ENCODE measurements at regions not wholly inside any gene's neighbourhood (a gene's known extent, or its start where the extent isn't known, plus 50 kb on each side); places are given as distances from the start of the nearest gene placed in this dataset.

GRCh38 chr13:94778986-94779385, 66.6 kb upstream of the SOX21 start:
- ChIA-PET POLR2A (no interaction called here), CTCF (ENCODE audit: low intra/inter-chr PET ratio) (no interaction called here)
- H3K27me3 ChIP-seq (ENCODE audit: control insufficient read depth in 2 of 2, insufficient read depth in 2 of 2, low read length in 2 of 2) = no peaks in the 10 kb centered on the region; a peak in 1 of 5 replicates
- H3K9ac ChIP-seq (ENCODE audit: insufficient read depth in 1 of 2, low read depth in 2 of 2, low read length in 2 of 2) = no peak overlapping the region
- H3K79me2 ChIP-seq (ENCODE audit: control insufficient read depth, insufficient read depth, low read length) = no peaks in the 10 kb centered on the region
- H3K9me1 ChIP-seq (ENCODE audit: control insufficient read depth, insufficient read depth, low read length) = no peaks in the 10 kb centered on the region
- no peaks in the 10 kb centered on the region for H3K9me3 ChIP-seq (replicated peaks; ENCODE audit: control insufficient read depth, insufficient read depth, low read depth, low read length)
- intact Hi-C loops (cut with micrococcal nuclease) = no loop called here
- 3% methylated on average over 5 of the region's 5 CpGs for WGBS (ENCODE audit: insufficient coverage, low coverage, missing lambda C conversion rate)
- H4K20me1 ChIP-seq (replicated peaks; ENCODE audit: control insufficient read depth, insufficient read depth, low read length) = no peaks in the 10 kb centered on the region
- FAIRE-seq (no peak), ATAC-seq (no peak), DNase-seq (ENCODE audit: extremely low read depth in 1 of 4, low spot score in 3 of 4) (no peak)
- no peaks in the 10 kb centered on the region for H3K36me3 ChIP-seq (ENCODE audit: control insufficient read depth, insufficient read depth, low read length)
- no TSS peak for BruUV-seq (replicated peaks)
- no peak overlapping the region for H3K27ac ChIP-seq (ENCODE audit: extremely low read depth, low read depth, low read length)
- no peak for TF ChIP-seq SIX5 (IDR thresholded peaks at IDR 0.05; ENCODE audit: borderline replicate concordance in 1 of 2, insufficient read depth in 1 of 2, low read depth in 1 of 2, low read length in 2 of 2)
- no peak overlapping the region for H3K4me2 ChIP-seq (ENCODE audit: insufficient read depth, low read length)
- no peak overlapping the region for H3K4me3 ChIP-seq
- H2AFZ ChIP-seq (ENCODE audit: low read depth, low read length) = no peak overlapping the region
- H3K4me1 ChIP-seq (replicated peaks in 1 of 2; ENCODE audit: control insufficient read depth in 2 of 2, insufficient read depth in 2 of 2, low read length in 2 of 2) = no peaks in the 10 kb centered on the region; a peak in 1 of 5 replicates
- in situ Hi-C loops (cut with MboI) = no loop called here

GRCh38 chr13:94778585-94778984, 66.2 kb upstream of the SOX21 start:
- no peaks in the 10 kb centered on the region for H3K79me2 ChIP-seq (ENCODE audit: control insufficient read depth, insufficient read depth, low read length)
- POLR2A ChIA-PET = no interaction called here
- CTCF ChIA-PET (ENCODE audit: low intra/inter-chr PET ratio) = no interaction called here
- H3K9me1 ChIP-seq (ENCODE audit: control insufficient read depth, insufficient read depth, low read length) = no peaks in the 10 kb centered on the region
- no peak overlapping the region for H3K9ac ChIP-seq (ENCODE audit: insufficient read depth in 1 of 2, low read depth in 2 of 2, low read length in 2 of 2)
- no peaks in the 10 kb centered on the region for H4K20me1 ChIP-seq (replicated peaks; ENCODE audit: control insufficient read depth, insufficient read depth, low read length)
- no peak overlapping the region for H2AFZ ChIP-seq (ENCODE audit: low read depth, low read length)
- ATAC-seq (no peak), DNase-seq (ENCODE audit: extremely low read depth in 1 of 4, low spot score in 3 of 4) (no peak), FAIRE-seq (no peak)
- H3K27ac ChIP-seq (ENCODE audit: extremely low read depth, low read depth, low read length) = no peak overlapping the region
- no peaks in the 10 kb centered on the region for H3K36me3 ChIP-seq (ENCODE audit: control insufficient read depth, insufficient read depth, low read length)
- in situ Hi-C loops (cut with MboI) = no loop called here
- no peaks in the 10 kb centered on the region; a peak in 1 of 5 replicates for H3K27me3 ChIP-seq (ENCODE audit: control insufficient read depth in 2 of 2, insufficient read depth in 2 of 2, low read length in 2 of 2)
- H3K4me3 ChIP-seq = no peak overlapping the region
- TF ChIP-seq NFATC3 (IDR thresholded peaks at IDR 0.05) = no peak
- TF ChIP-seq XRCC3 (IDR thresholded peaks at IDR 0.05) = no peak
- TF ChIP-seq ZNF395 (CRISPR knock-in tag; IDR thresholded peaks at IDR 0.05) = no peak
- no TSS peak for BruUV-seq (replicated peaks)
- intact Hi-C loops (cut with micrococcal nuclease) = no loop called here
- no peak overlapping the region for H3K4me2 ChIP-seq (ENCODE audit: insufficient read depth, low read length)
- no peaks in the 10 kb centered on the region for H3K9me3 ChIP-seq (replicated peaks; ENCODE audit: control insufficient read depth, insufficient read depth, low read depth, low read length)
- no peaks in the 10 kb centered on the region; a peak in 1 of 5 replicates for H3K4me1 ChIP-seq (replicated peaks in 1 of 2; ENCODE audit: control insufficient read depth in 2 of 2, insufficient read depth in 2 of 2, low read length in 2 of 2)

Data from K562 (cell line).